Retinal pigment epithelial cell (primary cell): ENCODE measurements at regions not wholly inside any gene's neighbourhood (a gene's known extent, or its start where the extent isn't known, plus 50 kb on each side); places are given as distances from the start of the nearest gene placed in this dataset.
A peak's percentile ranks its signal among the peaks of the same experiment; 100 is the strongest.

Experiments
- DNase-seq: peaks from one replicate; pipeline ENCODE4 v3.0.0-alpha.2; 2010; ENCODE audit warnings: low read depth
- H3K4me3 ChIP-seq: 2 replicates; pipeline ENCODE4 v1.5.1; 2011; ENCODE audit warnings: mild to moderate bottlenecking, low read length, control low read depth, moderate library complexity
- CTCF ChIP-seq: conservative IDR thresholded peaks from 2 replicates; pipeline ENCODE4 v1.5.1; 2011; ENCODE audit warnings: low read depth, low read length, control low read depth, inconsistent platforms

- TF ChIP-seq CTCF = no peak
- no peak overlapping the region for H3K4me3 ChIP-seq
- no peak for DNase-seq
Observed at GRCh38 chr4:14513471-14513870, 488.8 kb upstream of the CPEB2 start.

GRCh38 chr4:14515556-14515955 lies 486.7 kb upstream of the CPEB2 start:
- no peak overlapping the region for H3K4me3 ChIP-seq
- no peak for DNase-seq
- TF ChIP-seq CTCF = no peak

- no peak overlapping the region for H3K4me3 ChIP-seq
- TF ChIP-seq CTCF = no peak
- DNase-seq = no peak
Observed at GRCh38 chr4:14518136-14518535, 484.1 kb upstream of the CPEB2 start.

- H3K4me3 ChIP-seq = no peak overlapping the region
- DNase-seq = no peak
- no peak for TF ChIP-seq CTCF
Observed at GRCh38 chr4:14520171-14520570, 482.1 kb upstream of the CPEB2 start.

GRCh38 chr4:14524276-14524675 lies 478.0 kb upstream of the CPEB2 start:
- H3K4me3 ChIP-seq = no peak overlapping the region
- no peak for TF ChIP-seq CTCF
- DNase-seq = no peak

- H3K4me3 ChIP-seq = no peak overlapping the region
- DNase-seq = peak; percentile 45
- TF ChIP-seq CTCF = no peak
Observed at GRCh38 chr4:14528918-14529317, 473.4 kb upstream of the CPEB2 start.

GRCh38 chr4:14529653-14530052 lies 472.6 kb upstream of the CPEB2 start:
- peak; percentile 92 for DNase-seq
- no peak overlapping the region for H3K4me3 ChIP-seq
- TF ChIP-seq CTCF = no peak
